AG04450 (cell line): ENCODE measurements at regions not wholly inside any gene's neighbourhood (a gene's known extent, or its start where the extent isn't known, plus 50 kb on each side); places are given as distances from the start of the nearest gene placed in this dataset.

Experiments used
- CTCF ChIA-PET: fragments of 300-600, 350-600 bp; formaldehyde crosslinking; extraction: SDS; loops from one replicate; lab custom pipeline; 2022; ENCODE audit warnings: antibody characterized with exemption, inconsistent platforms; lab: Charles Lee
- POLR2A ChIA-PET: fragments of 350-600 bp; formaldehyde crosslinking; extraction: SDS; loops from one replicate; lab custom pipeline; 2021; ENCODE audit warnings: antibody characterized with exemption, inconsistent platforms; lab: Yijun Ruan, JAX
- DNase-seq: peaks from one replicate; pipeline ENCODE4 v3.0.0-alpha.2; 2011; ENCODE audit warnings: low read depth, low spot score
- H3K27ac ChIP-seq: one replicate; pipeline ENCODE4 v1.5.1; 2012; ENCODE audit warnings: low read depth, low read length, control low read depth
- H3K27me3 ChIP-seq: one replicate; pipeline ENCODE4 v1.6.0; 2012; ENCODE audit warnings: low read length; ENCODE audit not compliant: control insufficient read depth, insufficient read depth
- H3K4me3 ChIP-seq: 2 replicates; pipeline ENCODE4 v1.5.1; 2011; ENCODE audit warnings: mild to moderate bottlenecking, low read depth, low read length, control low read depth
- H3K9me3 ChIP-seq: 2 replicates; pipeline ENCODE4 v1.5.1; 2012; ENCODE audit warnings: low read length; ENCODE audit not compliant: control insufficient read depth, insufficient read depth
- TF ChIP-seq, protein P1 (sequence below): IDR thresholded peaks from 2 replicates; pipeline ENCODE4 v1.5.1; 2011; ENCODE audit warnings: low read depth, low read length, control low read depth, inconsistent platforms

DNA sequence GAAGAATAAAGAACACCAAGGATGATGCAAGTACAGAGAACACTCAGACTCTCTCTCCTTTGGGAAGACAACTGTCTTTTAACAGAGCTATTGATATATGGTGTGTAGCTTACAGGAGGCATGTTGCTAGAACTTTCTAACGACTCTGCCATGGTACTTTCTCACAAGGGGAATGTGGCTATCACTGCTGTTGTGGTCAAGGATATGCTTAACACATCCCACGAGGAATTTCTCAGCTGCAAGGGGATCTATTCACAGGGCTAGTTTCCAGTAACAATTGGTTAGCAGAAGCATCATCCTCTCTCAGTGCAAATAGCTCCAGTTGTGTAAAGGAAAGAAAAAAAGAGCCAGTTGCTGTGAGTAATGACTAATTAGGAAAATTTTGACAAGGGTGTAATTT is 826.0 kb downstream of the SORCS1 start:
- no peak overlapping the region for H3K4me3 ChIP-seq
- POLR2A ChIA-PET: no interaction called here
- CTCF ChIA-PET: no interaction called here
- no peak for DNase-seq
- H3K9me3 ChIP-seq: peaks cover 3% of the 10 kb centered on the region
- H3K27ac ChIP-seq: no peak overlapping the region
- H3K27me3 ChIP-seq: no peaks in the 10 kb centered on the region
- TF ChIP-seq, protein P1, sequence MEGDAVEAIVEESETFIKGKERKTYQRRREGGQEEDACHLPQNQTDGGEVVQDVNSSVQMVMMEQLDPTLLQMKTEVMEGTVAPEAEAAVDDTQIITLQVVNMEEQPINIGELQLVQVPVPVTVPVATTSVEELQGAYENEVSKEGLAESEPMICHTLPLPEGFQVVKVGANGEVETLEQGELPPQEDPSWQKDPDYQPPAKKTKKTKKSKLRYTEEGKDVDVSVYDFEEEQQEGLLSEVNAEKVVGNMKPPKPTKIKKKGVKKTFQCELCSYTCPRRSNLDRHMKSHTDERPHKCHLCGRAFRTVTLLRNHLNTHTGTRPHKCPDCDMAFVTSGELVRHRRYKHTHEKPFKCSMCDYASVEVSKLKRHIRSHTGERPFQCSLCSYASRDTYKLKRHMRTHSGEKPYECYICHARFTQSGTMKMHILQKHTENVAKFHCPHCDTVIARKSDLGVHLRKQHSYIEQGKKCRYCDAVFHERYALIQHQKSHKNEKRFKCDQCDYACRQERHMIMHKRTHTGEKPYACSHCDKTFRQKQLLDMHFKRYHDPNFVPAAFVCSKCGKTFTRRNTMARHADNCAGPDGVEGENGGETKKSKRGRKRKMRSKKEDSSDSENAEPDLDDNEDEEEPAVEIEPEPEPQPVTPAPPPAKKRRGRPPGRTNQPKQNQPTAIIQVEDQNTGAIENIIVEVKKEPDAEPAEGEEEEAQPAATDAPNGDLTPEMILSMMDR: no peak

DNA sequence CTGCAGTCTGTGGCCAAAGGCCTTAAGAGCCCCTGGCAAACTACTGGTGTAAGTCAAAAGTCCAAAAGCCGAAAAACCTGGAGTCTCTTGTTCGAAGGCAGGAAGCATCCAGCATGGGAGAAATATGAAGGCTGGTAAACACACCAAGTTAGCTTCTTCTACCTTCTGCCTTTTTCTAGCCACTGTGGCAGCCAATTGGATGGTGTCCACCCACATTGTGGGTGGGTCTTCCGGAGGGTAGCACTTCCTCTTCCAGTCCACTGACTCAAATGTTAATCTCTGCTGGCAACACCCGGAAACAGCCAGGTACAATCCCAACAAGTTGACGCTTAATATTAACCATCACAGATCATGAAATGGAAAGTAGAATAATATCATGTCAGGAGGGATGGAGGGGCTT is 827.6 kb downstream of the SORCS1 start:
- peaks cover 3% of the 10 kb centered on the region for H3K9me3 ChIP-seq
- no peak overlapping the region for H3K27ac ChIP-seq
- TF ChIP-seq, protein P1: no peak
- ChIA-PET POLR2A (no interaction called here), CTCF (no interaction called here)
- no peaks in the 10 kb centered on the region for H3K27me3 ChIP-seq
- DNase-seq: no peak
- H3K4me3 ChIP-seq: no peak overlapping the region

DNA sequence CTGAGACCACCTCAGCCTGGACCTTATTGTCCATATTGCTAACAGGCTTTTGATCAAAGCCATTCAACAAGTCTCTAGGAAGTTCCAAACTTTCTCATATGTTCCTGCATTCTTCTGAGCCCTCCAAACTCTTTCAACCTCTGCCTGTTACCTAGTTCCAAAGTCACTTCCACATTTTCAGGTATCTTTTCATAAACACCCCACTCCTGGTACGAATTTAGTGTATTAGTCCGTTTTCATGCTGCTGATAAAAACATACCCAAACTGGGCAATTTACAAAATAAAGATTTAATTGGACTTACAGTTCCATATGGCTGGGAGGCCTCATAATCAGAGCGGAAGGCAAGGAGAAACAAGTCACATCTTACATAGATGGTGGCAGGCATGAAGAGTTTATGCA is 836.8 kb downstream of the SORCS1 start:
- CTCF ChIA-PET: no interaction called here
- peaks cover 7% of the 10 kb centered on the region; the same call in 1 of the 2 replicates for H3K9me3 ChIP-seq
- POLR2A ChIA-PET: no interaction called here
- no peaks in the 10 kb centered on the region for H3K27me3 ChIP-seq
- TF ChIP-seq, protein P1: no peak
- DNase-seq: no peak
- H3K4me3 ChIP-seq: no peak overlapping the region
- H3K27ac ChIP-seq: no peak overlapping the region

DNA sequence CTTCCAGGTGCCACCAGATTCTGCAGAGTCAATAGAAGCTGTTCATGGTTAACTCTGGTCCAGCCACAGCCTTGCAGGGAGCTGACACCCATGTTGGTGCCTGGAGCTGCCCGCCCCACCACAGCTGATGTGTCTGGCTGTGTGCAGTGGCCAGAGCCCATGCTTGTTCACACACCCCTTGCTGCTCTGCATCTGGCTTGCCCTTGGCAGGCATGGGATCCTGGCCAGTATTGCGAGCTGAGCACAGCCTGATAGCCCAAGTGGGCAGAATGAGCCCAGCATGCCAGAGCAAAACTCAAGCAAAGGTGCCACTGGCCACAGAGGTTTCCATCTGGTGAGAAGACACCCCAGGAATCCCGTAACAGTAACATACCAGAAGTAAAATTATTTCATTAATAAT is 843.6 kb downstream of the SORCS1 start:
- Histone ChIP-seq H3K27me3 (no peaks in the 10 kb centered on the region), H3K27ac (no peak overlapping the region), H3K4me3 (no peak overlapping the region), H3K9me3 (peaks cover 14% of the 10 kb centered on the region)
- TF ChIP-seq, protein P1: no peak
- ChIA-PET POLR2A (no interaction called here), CTCF (no interaction called here)
- DNase-seq: no peak

DNA sequence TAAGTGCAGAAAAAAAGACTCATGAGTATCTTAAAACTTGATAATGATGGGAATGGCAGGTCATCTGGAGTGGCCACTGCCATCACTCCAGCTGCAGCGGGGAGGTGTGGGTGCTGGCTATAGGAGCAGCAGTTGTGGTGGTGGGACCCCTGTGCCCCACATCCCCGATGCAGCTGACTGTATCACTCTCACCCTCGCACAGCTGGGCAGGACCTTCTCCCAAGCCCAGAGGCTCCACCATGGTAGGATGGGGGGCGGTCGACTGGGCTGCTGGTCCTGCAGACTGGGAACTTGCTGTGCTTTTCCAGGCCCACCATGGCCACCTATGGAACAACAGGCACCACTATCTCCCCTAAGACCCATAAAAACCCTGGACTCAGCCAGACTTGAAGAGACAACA is 844.4 kb downstream of the SORCS1 start:
- TF ChIP-seq, protein P1: no peak
- DNase-seq: no peak
- H3K4me3 ChIP-seq: no peak overlapping the region
- POLR2A ChIA-PET: no interaction called here
- H3K27ac ChIP-seq: no peak overlapping the region
- H3K9me3 ChIP-seq: peaks cover 14% of the 10 kb centered on the region
- CTCF ChIA-PET: no interaction called here
- H3K27me3 ChIP-seq: no peaks in the 10 kb centered on the region
